ENCODE measurements at regions not wholly inside any gene's neighbourhood (a gene's known extent, or its start where the extent isn't known, plus 50 kb on each side); places are given as distances from the start of the nearest gene placed in this dataset.

DNA sequence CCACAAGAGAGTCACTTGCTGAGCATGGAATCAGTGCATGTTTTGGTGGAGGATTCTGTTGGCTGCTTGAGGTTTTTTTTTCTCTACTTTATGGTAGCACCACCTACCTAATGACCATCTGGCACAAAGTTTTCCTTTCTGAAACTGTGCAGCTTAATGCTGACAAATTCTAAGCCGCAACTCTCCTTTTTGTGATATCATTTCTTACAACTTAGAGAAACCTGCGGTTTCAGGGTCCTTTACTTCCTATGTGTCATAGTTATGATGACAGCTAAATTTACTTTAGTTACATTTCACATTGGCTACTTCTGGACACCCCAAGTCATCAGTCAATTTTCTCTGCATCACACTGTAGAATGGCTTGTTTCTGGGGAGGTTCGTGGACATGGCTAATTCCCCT, 115.4 kb upstream of the TMTC4 start:
- Histone ChIP-seq H2BK12ac (ENCODE audit: insufficient read length, low read depth, low read length) (no peak overlapping the region), H3K14ac (ENCODE audit: insufficient read depth, low read length) (no peak overlapping the region), H3K4me2 (ENCODE audit: insufficient read depth, insufficient read length, low read length) (no peak overlapping the region), H3K23me2 (ENCODE audit: insufficient read length, low read depth, low read length, poor library complexity, severe bottlenecking) (no peaks in the 10 kb centered on the region), H3K79me2 (ENCODE audit: insufficient read depth, low read length) (no peaks in the 10 kb centered on the region), H3K18ac (ENCODE audit: insufficient read length, low read depth, low read length) (no peak overlapping the region), H2AFZ (ENCODE audit: low read length) (no peak overlapping the region), H4K8ac (replicated peaks; ENCODE audit: insufficient read length, low read depth, low read length) (no peak overlapping the region), H3K27me3 (ENCODE audit: insufficient read depth, low read length) (no peaks in the 10 kb centered on the region), H3K9me3 (ENCODE audit: control insufficient read depth, low read depth, low read length) (peaks cover 12% of the 10 kb centered on the region), H2BK5ac (ENCODE audit: insufficient read length, low read length) (no peak overlapping the region), H3K23ac (ENCODE audit: insufficient read length, low read depth, low read length) (no peak overlapping the region), H3K56ac (ENCODE audit: insufficient read length, low read depth, low read length) (no peak overlapping the region), H3K27ac (ENCODE audit: insufficient read length, low read depth, low read length) (no peak overlapping the region), H3K4me1 (ENCODE audit: insufficient read depth, low read length) (peaks cover 3% of the 10 kb centered on the region; the same call in 1 of the 2 replicates), H4K5ac (ENCODE audit: insufficient read length, low read depth, low read length) (no peak overlapping the region), H3T11ph (ENCODE audit: low read length) (no peak overlapping the region), H4K91ac (ENCODE audit: insufficient read length, low read depth, low read length) (no peak overlapping the region), H2AK5ac (ENCODE audit: insufficient read length, low read length) (no peak overlapping the region), H2BK15ac (ENCODE audit: low read depth, low read length) (no peak overlapping the region), H3K9ac (ENCODE audit: extremely low read depth, insufficient read length, low read length) (no peak overlapping the region), H2BK20ac (ENCODE audit: low read depth, low read length, poor library complexity, severe bottlenecking) (no peak overlapping the region), H4K20me1 (ENCODE audit: control insufficient read depth, insufficient read depth, insufficient read length) (no peaks in the 10 kb centered on the region), H3K79me1 (ENCODE audit: insufficient read depth, low read depth, low read length, poor library complexity, severe bottlenecking) (no peaks in the 10 kb centered on the region), H2BK120ac (ENCODE audit: low read depth, low read length, poor library complexity, severe bottlenecking) (no peak overlapping the region), H3K4ac (ENCODE audit: low read depth, low read length) (no peak overlapping the region)
- Mint-ChIP-seq H3K27ac (no peak overlapping the region; a peak in 1 of 7 replicates), H3K27me3 (ENCODE audit: low read depth) (no peaks in the 10 kb centered on the region; the same call in none of the 2 replicates), H3K36me3 (ENCODE audit: insufficient read depth in 1 of 3, low read depth in 3 of 3) (peaks cover 28 to 35% (median 34%) of the 10 kb centered on the region in 3 experiments), H3K9me3 (peaks cover 36 to 41% of the 10 kb centered on the region in 2 experiments), H3K4me1 (peaks cover 12 to 22% of the 10 kb centered on the region in 2 experiments), H3K4me3 (no peak overlapping the region)
- no peak for DNase-seq
- WGBS (ENCODE audit: extremely low coverage, insufficient read length, low lambda C conversion rate) = no CpG with 5 or more reads among the region's 3 CpGs
- TF ChIP-seq, protein P1, sequence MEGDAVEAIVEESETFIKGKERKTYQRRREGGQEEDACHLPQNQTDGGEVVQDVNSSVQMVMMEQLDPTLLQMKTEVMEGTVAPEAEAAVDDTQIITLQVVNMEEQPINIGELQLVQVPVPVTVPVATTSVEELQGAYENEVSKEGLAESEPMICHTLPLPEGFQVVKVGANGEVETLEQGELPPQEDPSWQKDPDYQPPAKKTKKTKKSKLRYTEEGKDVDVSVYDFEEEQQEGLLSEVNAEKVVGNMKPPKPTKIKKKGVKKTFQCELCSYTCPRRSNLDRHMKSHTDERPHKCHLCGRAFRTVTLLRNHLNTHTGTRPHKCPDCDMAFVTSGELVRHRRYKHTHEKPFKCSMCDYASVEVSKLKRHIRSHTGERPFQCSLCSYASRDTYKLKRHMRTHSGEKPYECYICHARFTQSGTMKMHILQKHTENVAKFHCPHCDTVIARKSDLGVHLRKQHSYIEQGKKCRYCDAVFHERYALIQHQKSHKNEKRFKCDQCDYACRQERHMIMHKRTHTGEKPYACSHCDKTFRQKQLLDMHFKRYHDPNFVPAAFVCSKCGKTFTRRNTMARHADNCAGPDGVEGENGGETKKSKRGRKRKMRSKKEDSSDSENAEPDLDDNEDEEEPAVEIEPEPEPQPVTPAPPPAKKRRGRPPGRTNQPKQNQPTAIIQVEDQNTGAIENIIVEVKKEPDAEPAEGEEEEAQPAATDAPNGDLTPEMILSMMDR (conservative IDR thresholded peaks at IDR 0.05) = no peak

Data from H9 (cell line).